ENCODE measurements at regions not wholly inside any gene's neighbourhood (a gene's known extent, or its start where the extent isn't known, plus 50 kb on each side); places are given as distances from the start of the nearest gene placed in this dataset.
"Not testable (repeated sequence)": the region's sequence is repeated elsewhere in the genome, so short reads cannot be mapped to it uniquely, and the experiment has no call there.

DNA sequence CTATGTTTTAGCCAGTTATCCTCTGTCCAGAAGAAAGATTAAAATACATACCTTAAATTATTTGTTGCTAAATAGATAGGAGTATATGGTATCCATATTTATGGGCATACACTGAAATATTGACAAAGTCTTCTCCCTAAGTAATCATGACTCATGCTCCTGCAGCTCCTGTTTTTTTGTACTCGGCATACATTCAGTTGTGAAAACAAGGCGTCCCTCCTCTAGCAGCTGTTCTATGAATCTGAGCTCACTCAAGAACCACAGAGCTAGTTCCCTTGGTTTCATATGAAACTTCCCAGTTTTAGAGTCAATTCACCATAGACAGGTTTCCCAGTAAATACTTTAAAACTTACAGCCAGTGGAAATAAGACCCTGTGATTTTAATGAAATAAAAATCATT lies 168.7 kb upstream of the CDH7 start:
- TF ChIP-seq, protein P1, sequence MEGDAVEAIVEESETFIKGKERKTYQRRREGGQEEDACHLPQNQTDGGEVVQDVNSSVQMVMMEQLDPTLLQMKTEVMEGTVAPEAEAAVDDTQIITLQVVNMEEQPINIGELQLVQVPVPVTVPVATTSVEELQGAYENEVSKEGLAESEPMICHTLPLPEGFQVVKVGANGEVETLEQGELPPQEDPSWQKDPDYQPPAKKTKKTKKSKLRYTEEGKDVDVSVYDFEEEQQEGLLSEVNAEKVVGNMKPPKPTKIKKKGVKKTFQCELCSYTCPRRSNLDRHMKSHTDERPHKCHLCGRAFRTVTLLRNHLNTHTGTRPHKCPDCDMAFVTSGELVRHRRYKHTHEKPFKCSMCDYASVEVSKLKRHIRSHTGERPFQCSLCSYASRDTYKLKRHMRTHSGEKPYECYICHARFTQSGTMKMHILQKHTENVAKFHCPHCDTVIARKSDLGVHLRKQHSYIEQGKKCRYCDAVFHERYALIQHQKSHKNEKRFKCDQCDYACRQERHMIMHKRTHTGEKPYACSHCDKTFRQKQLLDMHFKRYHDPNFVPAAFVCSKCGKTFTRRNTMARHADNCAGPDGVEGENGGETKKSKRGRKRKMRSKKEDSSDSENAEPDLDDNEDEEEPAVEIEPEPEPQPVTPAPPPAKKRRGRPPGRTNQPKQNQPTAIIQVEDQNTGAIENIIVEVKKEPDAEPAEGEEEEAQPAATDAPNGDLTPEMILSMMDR (optimal IDR thresholded peaks at IDR 0.05 in 1 of 3, IDR thresholded peaks at IDR 0.05 in 1 of 3, conservative IDR thresholded peaks at IDR 0.05 in 1 of 3; ENCODE audit: extremely low read depth in 1 of 3, insufficient read depth in 2 of 3, low read length in 3 of 3), result not testable (repeated sequence)
- TF ChIP-seq EZH2 (IDR thresholded peaks at IDR 0.05; ENCODE audit: low read length), result not testable (repeated sequence)

Measured in keratinocyte (primary cell).